WTC11 (cell line): ENCODE measurements at regions not wholly inside any gene's neighbourhood (a gene's known extent, or its start where the extent isn't known, plus 50 kb on each side); places are given as distances from the start of the nearest gene placed in this dataset.

Experiments
- CREB1 ChIP-seq: sonication (generic); formaldehyde crosslinking; IDR thresholded peaks from 2 replicates; pipeline ENCODE4 v1.8.0; 2023; ENCODE audit warnings: mild to moderate bottlenecking, missing genetic modification reagents
- JUN ChIP-seq: sonication (generic); formaldehyde crosslinking; IDR thresholded peaks from 2 replicates; pipeline ENCODE4 v1.8.0; 2023; ENCODE audit warnings: mild to moderate bottlenecking, missing genetic modification reagents
- NFE2L1 ChIP-seq: sonication (generic); formaldehyde crosslinking; IDR thresholded peaks from 2 replicates; pipeline ENCODE4 v1.8.1; 2023; ENCODE audit warnings: missing genetic modification reagents
- NR1H2 ChIP-seq: sonication (generic); formaldehyde crosslinking; IDR thresholded peaks from 2 replicates; pipeline ENCODE4 v1.9.0; 2021; ENCODE audit warnings: mild to moderate bottlenecking, moderate library complexity, missing genetic modification reagents
- RELA ChIP-seq: sonication (generic); formaldehyde crosslinking; IDR thresholded peaks from 2 replicates; pipeline ENCODE4 v1.8.1; 2022; ENCODE audit warnings: missing genetic modification reagents, mild to moderate bottlenecking, borderline replicate concordance
- SMAD3 ChIP-seq: sonication (generic); formaldehyde crosslinking; IDR thresholded peaks from 2 replicates; pipeline ENCODE4 v1.8.0; 2022; ENCODE audit warnings: missing genetic modification reagents, mild to moderate bottlenecking, borderline replicate concordance
- TF ChIP-seq, protein P1 (sequence below): fragments of 200-600 bp; IDR thresholded peaks from 2 replicates; pipeline ENCODE4 v1.8.0; 2022; ENCODE audit warnings: antibody characterized with exemption
- TF ChIP-seq, protein P2 (sequence below): sonication (generic); formaldehyde crosslinking; IDR thresholded peaks from 2 replicates; pipeline ENCODE4 v1.8.0; 2022; ENCODE audit warnings: mild to moderate bottlenecking, missing genetic modification reagents
- TF ChIP-seq, protein P3 (sequence below): sonication (generic); formaldehyde crosslinking; conservative IDR thresholded peaks from 2 replicates; pipeline ENCODE4 v1.8.1; 2022; ENCODE audit warnings: mild to moderate bottlenecking, missing genetic modification reagents
- TF ChIP-seq, protein P4 (sequence below): sonication (generic); formaldehyde crosslinking; IDR thresholded peaks from 2 replicates; pipeline ENCODE4 v1.8.1; 2022; ENCODE audit warnings: mild to moderate bottlenecking, missing genetic modification reagents, moderate library complexity, borderline replicate concordance
- TF ChIP-seq, protein P5 (sequence below): sonication (generic); formaldehyde crosslinking; IDR thresholded peaks from 2 replicates; pipeline ENCODE4 v1.8.0; 2023; ENCODE audit warnings: missing genetic modification reagents, mild to moderate bottlenecking, borderline replicate concordance

DNA sequence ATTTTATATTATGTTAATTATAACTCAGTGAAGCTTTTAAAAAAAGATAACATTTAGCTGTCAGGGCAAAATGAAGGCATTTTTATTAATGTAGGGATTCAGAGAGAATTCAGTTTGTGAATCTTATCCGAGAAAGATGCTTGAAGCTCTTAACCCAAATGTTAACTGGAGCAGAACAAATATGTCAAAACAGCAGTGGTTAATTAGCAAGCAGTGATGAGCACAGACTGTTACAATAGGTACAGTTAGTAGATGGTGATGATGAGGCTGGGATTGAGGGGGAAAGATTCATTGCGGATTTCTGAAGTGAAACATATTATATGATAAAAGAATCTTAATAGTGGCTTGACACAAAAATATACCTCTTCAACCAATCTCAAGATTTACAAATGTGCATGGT is 356.7 kb downstream of the DIRAS2 start:
- TF ChIP-seq, protein P1, sequence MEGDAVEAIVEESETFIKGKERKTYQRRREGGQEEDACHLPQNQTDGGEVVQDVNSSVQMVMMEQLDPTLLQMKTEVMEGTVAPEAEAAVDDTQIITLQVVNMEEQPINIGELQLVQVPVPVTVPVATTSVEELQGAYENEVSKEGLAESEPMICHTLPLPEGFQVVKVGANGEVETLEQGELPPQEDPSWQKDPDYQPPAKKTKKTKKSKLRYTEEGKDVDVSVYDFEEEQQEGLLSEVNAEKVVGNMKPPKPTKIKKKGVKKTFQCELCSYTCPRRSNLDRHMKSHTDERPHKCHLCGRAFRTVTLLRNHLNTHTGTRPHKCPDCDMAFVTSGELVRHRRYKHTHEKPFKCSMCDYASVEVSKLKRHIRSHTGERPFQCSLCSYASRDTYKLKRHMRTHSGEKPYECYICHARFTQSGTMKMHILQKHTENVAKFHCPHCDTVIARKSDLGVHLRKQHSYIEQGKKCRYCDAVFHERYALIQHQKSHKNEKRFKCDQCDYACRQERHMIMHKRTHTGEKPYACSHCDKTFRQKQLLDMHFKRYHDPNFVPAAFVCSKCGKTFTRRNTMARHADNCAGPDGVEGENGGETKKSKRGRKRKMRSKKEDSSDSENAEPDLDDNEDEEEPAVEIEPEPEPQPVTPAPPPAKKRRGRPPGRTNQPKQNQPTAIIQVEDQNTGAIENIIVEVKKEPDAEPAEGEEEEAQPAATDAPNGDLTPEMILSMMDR = no peak
- TF ChIP-seq NR1H2 (CRISPR knock-in tag) (no peak), NFE2L1 (CRISPR knock-in tag) (no peak), RELA (CRISPR knock-in tag) (no peak), CREB1 (CRISPR knock-in tag) (no peak), SMAD3 (CRISPR knock-in tag) (no peak), JUN (no peak)
- TF ChIP-seq, protein P2, sequence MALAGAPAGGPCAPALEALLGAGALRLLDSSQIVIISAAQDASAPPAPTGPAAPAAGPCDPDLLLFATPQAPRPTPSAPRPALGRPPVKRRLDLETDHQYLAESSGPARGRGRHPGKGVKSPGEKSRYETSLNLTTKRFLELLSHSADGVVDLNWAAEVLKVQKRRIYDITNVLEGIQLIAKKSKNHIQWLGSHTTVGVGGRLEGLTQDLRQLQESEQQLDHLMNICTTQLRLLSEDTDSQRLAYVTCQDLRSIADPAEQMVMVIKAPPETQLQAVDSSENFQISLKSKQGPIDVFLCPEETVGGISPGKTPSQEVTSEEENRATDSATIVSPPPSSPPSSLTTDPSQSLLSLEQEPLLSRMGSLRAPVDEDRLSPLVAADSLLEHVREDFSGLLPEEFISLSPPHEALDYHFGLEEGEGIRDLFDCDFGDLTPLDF (CRISPR knock-in tag) = no peak
- TF ChIP-seq, protein P3, sequence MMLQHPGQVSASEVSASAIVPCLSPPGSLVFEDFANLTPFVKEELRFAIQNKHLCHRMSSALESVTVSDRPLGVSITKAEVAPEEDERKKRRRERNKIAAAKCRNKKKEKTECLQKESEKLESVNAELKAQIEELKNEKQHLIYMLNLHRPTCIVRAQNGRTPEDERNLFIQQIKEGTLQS (CRISPR knock-in tag) = no peak
- TF ChIP-seq, protein P4, sequence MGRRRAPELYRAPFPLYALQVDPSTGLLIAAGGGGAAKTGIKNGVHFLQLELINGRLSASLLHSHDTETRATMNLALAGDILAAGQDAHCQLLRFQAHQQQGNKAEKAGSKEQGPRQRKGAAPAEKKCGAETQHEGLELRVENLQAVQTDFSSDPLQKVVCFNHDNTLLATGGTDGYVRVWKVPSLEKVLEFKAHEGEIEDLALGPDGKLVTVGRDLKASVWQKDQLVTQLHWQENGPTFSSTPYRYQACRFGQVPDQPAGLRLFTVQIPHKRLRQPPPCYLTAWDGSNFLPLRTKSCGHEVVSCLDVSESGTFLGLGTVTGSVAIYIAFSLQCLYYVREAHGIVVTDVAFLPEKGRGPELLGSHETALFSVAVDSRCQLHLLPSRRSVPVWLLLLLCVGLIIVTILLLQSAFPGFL (CRISPR knock-in tag) = no peak
- TF ChIP-seq, protein P5, sequence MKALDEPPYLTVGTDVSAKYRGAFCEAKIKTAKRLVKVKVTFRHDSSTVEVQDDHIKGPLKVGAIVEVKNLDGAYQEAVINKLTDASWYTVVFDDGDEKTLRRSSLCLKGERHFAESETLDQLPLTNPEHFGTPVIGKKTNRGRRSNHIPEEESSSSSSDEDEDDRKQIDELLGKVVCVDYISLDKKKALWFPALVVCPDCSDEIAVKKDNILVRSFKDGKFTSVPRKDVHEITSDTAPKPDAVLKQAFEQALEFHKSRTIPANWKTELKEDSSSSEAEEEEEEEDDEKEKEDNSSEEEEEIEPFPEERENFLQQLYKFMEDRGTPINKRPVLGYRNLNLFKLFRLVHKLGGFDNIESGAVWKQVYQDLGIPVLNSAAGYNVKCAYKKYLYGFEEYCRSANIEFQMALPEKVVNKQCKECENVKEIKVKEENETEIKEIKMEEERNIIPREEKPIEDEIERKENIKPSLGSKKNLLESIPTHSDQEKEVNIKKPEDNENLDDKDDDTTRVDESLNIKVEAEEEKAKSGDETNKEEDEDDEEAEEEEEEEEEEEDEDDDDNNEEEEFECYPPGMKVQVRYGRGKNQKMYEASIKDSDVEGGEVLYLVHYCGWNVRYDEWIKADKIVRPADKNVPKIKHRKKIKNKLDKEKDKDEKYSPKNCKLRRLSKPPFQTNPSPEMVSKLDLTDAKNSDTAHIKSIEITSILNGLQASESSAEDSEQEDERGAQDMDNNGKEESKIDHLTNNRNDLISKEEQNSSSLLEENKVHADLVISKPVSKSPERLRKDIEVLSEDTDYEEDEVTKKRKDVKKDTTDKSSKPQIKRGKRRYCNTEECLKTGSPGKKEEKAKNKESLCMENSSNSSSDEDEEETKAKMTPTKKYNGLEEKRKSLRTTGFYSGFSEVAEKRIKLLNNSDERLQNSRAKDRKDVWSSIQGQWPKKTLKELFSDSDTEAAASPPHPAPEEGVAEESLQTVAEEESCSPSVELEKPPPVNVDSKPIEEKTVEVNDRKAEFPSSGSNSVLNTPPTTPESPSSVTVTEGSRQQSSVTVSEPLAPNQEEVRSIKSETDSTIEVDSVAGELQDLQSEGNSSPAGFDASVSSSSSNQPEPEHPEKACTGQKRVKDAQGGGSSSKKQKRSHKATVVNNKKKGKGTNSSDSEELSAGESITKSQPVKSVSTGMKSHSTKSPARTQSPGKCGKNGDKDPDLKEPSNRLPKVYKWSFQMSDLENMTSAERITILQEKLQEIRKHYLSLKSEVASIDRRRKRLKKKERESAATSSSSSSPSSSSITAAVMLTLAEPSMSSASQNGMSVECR (CRISPR knock-in tag) = no peak
